CD4-positive, alpha-beta T cell (primary cell): ENCODE measurements at regions not wholly inside any gene's neighbourhood (a gene's known extent, or its start where the extent isn't known, plus 50 kb on each side); places are given as distances from the start of the nearest gene placed in this dataset.

Source experiments
- ATAC-seq: fragments of 200-7000 bp; cut with Tn5 transposase; one replicate; pipeline ENCODE4 v1.10.0; 2022; ENCODE audit warnings: mild to moderate bottlenecking; ENCODE audit not compliant: poor library complexity
- CTCF ChIA-PET: fragments of 350-600 bp; sonication (Branson Sonifier 250); formaldehyde crosslinking; loops from one replicate; lab custom pipeline; 2021; ENCODE audit warnings: antibody characterized with exemption, inconsistent platforms; lab: Charles Lee
- POLR2A ChIA-PET: fragments of 350-600 bp; sonication (Branson Sonifier 250); formaldehyde crosslinking; loops from one replicate; lab custom pipeline; 2021; ENCODE audit warnings: antibody characterized with exemption, inconsistent platforms; lab: Charles Lee
- DNase-seq, 14 experiments: peaks; one replicate each; pipeline ENCODE4 v3.0.0-alpha.2; 2013 to 2020; ENCODE audit warnings: mixed read lengths in 2 of 14
- H3K27ac ChIP-seq, 2 donors: one replicate each; pipeline versions ENCODE4 v1.5.1 to v1.7.0; 2013; ENCODE audit warnings: low read length in 2 of 2, low read depth in 1 of 2, mild to moderate bottlenecking in 1 of 2
- H3K27me3 ChIP-seq, 2 experiments: 1 replicate in 1 of 2; 2 replicates in 1 of 2; pipeline versions ENCODE4 v1.6.1 to v1.7.0; 2013; ENCODE audit warnings: low read length in 2 of 2, control low read depth in 1 of 2, mild to moderate bottlenecking in 1 of 2, moderate library complexity in 1 of 2; ENCODE audit not compliant: insufficient read depth in 2 of 2, control insufficient read depth in 1 of 2
- H3K36me3 ChIP-seq: one replicate; pipeline ENCODE4 v1.6.1; 2013; ENCODE audit warnings: low read length, control low read depth; ENCODE audit not compliant: insufficient read depth
- H3K4me1 ChIP-seq: one replicate; pipeline ENCODE4 v1.6.1; 2013; ENCODE audit warnings: low read length, control low read depth; ENCODE audit not compliant: insufficient read depth
- H3K4me3 ChIP-seq: one replicate; pipeline ENCODE4 v1.5.1; 2013; ENCODE audit warnings: mild to moderate bottlenecking, low read length, moderate library complexity
- H3K9me3 ChIP-seq, 2 experiments: 1 replicate in 1 of 2; 2 replicates in 1 of 2; pipeline versions ENCODE4 v1.6.1 to v1.7.0; 2013; ENCODE audit warnings: low read length in 2 of 2, mild to moderate bottlenecking in 2 of 2, control low read depth in 1 of 2, moderate library complexity in 1 of 2; ENCODE audit not compliant: control insufficient read depth in 1 of 2, insufficient read depth in 1 of 2
- H3K27ac Mint-ChIP-seq: one replicate; pipeline ENCODE4 v1.8.0; 2020; ENCODE audit warnings: mixed read lengths
- H3K27me3 Mint-ChIP-seq: one replicate; pipeline ENCODE4 v1.8.0; 2021; ENCODE audit warnings: mixed read lengths
- H3K36me3 Mint-ChIP-seq: one replicate; pipeline ENCODE4 v1.8.0; 2021; ENCODE audit warnings: low read depth, mixed read lengths
- H3K4me1 Mint-ChIP-seq: one replicate; pipeline ENCODE4 v1.8.0; 2021; ENCODE audit warnings: low read depth, mixed read lengths
- H3K4me3 Mint-ChIP-seq: one replicate; pipeline ENCODE4 v1.8.0; 2020; ENCODE audit warnings: mild to moderate bottlenecking, mixed read lengths
- H3K9me3 Mint-ChIP-seq: one replicate; pipeline ENCODE4 v1.8.0; 2020; ENCODE audit warnings: mixed read lengths
- intact Hi-C, 2 experiments: fragments of 100-400 bp; cut with DNase I in 1 of 2; cut with micrococcal nuclease in 1 of 2; formaldehyde crosslinking; loops; one replicate each; pipeline versions ENCODE4 v1.15.1 to v1.9.0; 2023 to 2025; cut with DNase I, micrococcal nuclease
- TF ChIP-seq, protein P1 (sequence below): fragments of 200-600 bp; IDR thresholded peaks from one replicate; pipeline ENCODE4 v1.8.0; 2022; ENCODE audit warnings: antibody characterized with exemption, mild to moderate bottlenecking

DNA sequence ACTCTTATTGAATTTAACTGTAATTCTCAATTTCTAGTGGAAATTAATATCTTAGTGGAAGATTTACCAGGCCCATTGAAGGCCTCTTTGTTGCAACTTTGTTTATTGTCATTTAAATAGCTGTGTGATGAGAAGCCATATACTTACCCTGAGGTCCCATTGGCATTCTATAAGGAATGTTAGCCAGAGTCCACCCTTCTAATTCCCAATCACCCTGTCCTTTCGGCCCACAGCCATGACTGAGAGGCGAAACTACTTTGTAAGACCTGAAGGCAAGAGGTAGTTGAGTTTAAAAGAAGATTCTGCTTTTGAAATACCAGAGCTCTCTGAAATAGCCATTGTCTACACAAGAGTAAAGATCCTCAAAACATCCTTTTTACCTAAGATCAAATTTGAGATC, 290.5 kb upstream of the RARB start:
- Histone ChIP-seq H3K9me3 (no peaks in the 10 kb centered on the region), H3K4me1 (no peaks in the 10 kb centered on the region), H3K36me3 (no peaks in the 10 kb centered on the region), H3K27ac (no peak overlapping the region), H3K4me3 (no peak overlapping the region), H3K27me3 (no peaks in the 10 kb centered on the region)
- ChIA-PET CTCF (no interaction called here), POLR2A (no interaction called here)
- intact Hi-C loops: no loop called here
- H3K27ac Mint-ChIP-seq: no peak overlapping the region
- ATAC-seq (no peak), DNase-seq (no peak)
- H3K36me3 Mint-ChIP-seq: no peaks in the 10 kb centered on the region
- H3K4me1 Mint-ChIP-seq: no peaks in the 10 kb centered on the region
- peaks cover 6% of the 10 kb centered on the region for H3K9me3 Mint-ChIP-seq
- no peak overlapping the region for H3K4me3 Mint-ChIP-seq
- no peaks in the 10 kb centered on the region for H3K27me3 Mint-ChIP-seq
- TF ChIP-seq, protein P1, sequence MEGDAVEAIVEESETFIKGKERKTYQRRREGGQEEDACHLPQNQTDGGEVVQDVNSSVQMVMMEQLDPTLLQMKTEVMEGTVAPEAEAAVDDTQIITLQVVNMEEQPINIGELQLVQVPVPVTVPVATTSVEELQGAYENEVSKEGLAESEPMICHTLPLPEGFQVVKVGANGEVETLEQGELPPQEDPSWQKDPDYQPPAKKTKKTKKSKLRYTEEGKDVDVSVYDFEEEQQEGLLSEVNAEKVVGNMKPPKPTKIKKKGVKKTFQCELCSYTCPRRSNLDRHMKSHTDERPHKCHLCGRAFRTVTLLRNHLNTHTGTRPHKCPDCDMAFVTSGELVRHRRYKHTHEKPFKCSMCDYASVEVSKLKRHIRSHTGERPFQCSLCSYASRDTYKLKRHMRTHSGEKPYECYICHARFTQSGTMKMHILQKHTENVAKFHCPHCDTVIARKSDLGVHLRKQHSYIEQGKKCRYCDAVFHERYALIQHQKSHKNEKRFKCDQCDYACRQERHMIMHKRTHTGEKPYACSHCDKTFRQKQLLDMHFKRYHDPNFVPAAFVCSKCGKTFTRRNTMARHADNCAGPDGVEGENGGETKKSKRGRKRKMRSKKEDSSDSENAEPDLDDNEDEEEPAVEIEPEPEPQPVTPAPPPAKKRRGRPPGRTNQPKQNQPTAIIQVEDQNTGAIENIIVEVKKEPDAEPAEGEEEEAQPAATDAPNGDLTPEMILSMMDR: no peak

DNA sequence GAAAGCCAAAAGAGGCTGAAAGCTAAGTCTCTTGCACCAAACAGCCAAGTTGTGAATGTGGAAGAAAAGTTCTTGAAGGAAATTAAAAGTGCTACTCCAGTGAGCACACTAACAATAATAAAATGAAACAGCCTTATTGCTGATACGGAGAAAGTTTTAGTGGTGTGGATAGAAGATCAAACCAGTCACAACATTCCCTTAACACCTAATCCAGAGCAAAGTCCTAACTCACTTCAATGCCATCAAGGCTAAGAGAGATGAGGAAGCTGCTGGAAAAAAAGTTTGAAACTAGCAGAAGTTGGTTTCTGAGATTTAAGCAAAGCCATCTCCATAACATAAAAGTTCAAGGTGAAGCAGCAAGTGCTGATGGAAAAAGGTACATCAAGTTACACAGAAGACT, 288.8 kb upstream of the RARB start:
- no peaks in the 10 kb centered on the region for H3K36me3 ChIP-seq
- ChIA-PET CTCF (no interaction called here), POLR2A (no interaction called here)
- no peak overlapping the region for H3K4me3 Mint-ChIP-seq
- DNase-seq (no peak), ATAC-seq (no peak)
- H3K36me3 Mint-ChIP-seq: no peaks in the 10 kb centered on the region
- TF ChIP-seq, protein P1: no peak
- no peaks in the 10 kb centered on the region for H3K4me1 Mint-ChIP-seq
- H3K4me1 ChIP-seq: no peaks in the 10 kb centered on the region
- H3K27ac Mint-ChIP-seq: no peak overlapping the region
- H3K27me3 ChIP-seq: no peaks in the 10 kb centered on the region
- no peak overlapping the region for H3K4me3 ChIP-seq
- H3K27ac ChIP-seq: no peak overlapping the region
- H3K9me3 Mint-ChIP-seq: peaks cover 6% of the 10 kb centered on the region
- H3K27me3 Mint-ChIP-seq: no peaks in the 10 kb centered on the region
- no peaks in the 10 kb centered on the region for H3K9me3 ChIP-seq
- intact Hi-C loops: no loop called here

DNA sequence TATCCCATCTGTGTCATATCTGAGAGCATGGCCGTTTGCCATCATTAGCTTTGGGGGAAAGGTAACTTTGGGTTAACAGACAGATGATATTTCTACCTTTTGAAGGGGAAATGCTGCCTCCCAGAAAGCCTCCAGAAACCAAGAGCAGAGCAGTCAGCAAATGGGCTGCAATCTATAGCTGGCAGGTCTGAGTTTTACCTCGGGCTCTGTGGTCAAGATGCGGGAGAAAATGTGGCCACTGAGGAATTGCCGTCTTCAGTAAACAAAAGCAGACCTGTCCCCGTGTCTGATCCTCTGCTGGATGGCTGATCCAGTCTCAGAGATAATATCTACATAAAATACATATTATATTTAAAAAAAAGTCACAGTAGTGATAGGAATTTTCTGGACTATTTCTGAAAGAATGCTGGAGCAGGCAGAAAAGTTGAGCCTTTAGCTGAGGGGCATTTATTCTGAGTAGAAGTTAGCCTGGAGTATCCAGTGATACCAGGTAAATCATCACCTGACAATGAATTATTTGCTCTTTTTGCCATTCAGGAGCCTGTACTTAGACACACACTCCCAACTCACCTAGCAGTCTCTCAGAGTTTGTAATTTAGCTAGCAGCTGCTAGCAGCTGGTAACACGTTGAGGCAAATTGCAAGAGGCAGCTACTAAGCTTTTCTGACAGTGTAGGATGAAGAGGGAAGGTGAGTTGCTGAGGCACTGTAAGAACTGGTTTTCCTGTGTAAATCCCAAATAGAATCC, 285.3 kb upstream of the RARB start:
- TF ChIP-seq, protein P1: no peak
- Histone ChIP-seq H3K36me3 (no peaks in the 10 kb centered on the region), H3K27ac (no peak overlapping the region), H3K4me1 (no peaks in the 10 kb centered on the region), H3K27me3 (no peaks in the 10 kb centered on the region), H3K9me3 (peaks cover 0 to 6% of the 10 kb centered on the region in 2 experiments), H3K4me3 (no peak overlapping the region)
- CTCF ChIA-PET: no interaction called here
- H3K4me3 Mint-ChIP-seq: no peak overlapping the region
- ATAC-seq (no peak), DNase-seq (no peak)
- intact Hi-C loops: no loop called here
- H3K27ac Mint-ChIP-seq: no peak overlapping the region
- H3K27me3 Mint-ChIP-seq: no peaks in the 10 kb centered on the region
- no peaks in the 10 kb centered on the region for H3K9me3 Mint-ChIP-seq
- POLR2A ChIA-PET: no interaction called here
- H3K36me3 Mint-ChIP-seq: no peaks in the 10 kb centered on the region
- no peaks in the 10 kb centered on the region for H3K4me1 Mint-ChIP-seq
